HG02885 (cell line): ENCODE measurements at regions not wholly inside any gene's neighbourhood (a gene's known extent, or its start where the extent isn't known, plus 50 kb on each side); places are given as distances from the start of the nearest gene placed in this dataset.
A peak's percentile ranks its signal among the peaks of the same experiment; 100 is the strongest.
"Not testable (repeated sequence)": the region's sequence is repeated elsewhere in the genome, so short reads cannot be mapped to it uniquely, and the experiment has no call there.

Experiments used
- ATAC-seq: cut with Tn5 transposase; IDR thresholded peaks from one replicate; pipeline ENCODE4 v1.9.1; 2021; ENCODE audit warnings: mild to moderate bottlenecking; ENCODE audit not compliant: unreplicated experiment, poor library complexity

GRCh38 chr14:28944605-28945004 is 178.0 kb downstream of the FOXG1 start:
- ATAC-seq: no peak

GRCh38 chr14:28946267-28946666 is 179.7 kb downstream of the FOXG1 start:
- ATAC-seq: no peak

- ATAC-seq: no peak
Measured at GRCh38 chr14:28949503-28949902, 182.9 kb downstream of the FOXG1 start.

GRCh38 chr14:28952161-28952560 is 185.6 kb downstream of the FOXG1 start:
- ATAC-seq: no peak

- ATAC-seq: no peak
Measured at GRCh38 chr14:28952666-28953065, 186.1 kb downstream of the FOXG1 start.

GRCh38 chr14:28953973-28954372 is 187.4 kb downstream of the FOXG1 start:
- ATAC-seq: no peak

- peak; percentile 40 for ATAC-seq
Measured at GRCh38 chr14:28966416-28967233, 200.0 kb downstream of the FOXG1 start.

GRCh38 chr14:28975084-28975483 is 208.5 kb downstream of the FOXG1 start:
- ATAC-seq: no peak

GRCh38 chr14:28982228-28982627 is 215.6 kb downstream of the FOXG1 start:
- no peak for ATAC-seq

GRCh38 chr14:28983279-28983678 is 216.7 kb downstream of the FOXG1 start:
- no peak for ATAC-seq

- no peak for ATAC-seq
Measured at GRCh38 chr14:28987516-28987915, 220.9 kb downstream of the FOXG1 start.

- not testable (repeated sequence) for ATAC-seq
Measured at GRCh38 chr14:28997196-28997595, 230.6 kb downstream of the FOXG1 start.

GRCh38 chr14:28999656-29000055 is 233.1 kb downstream of the FOXG1 start:
- ATAC-seq: no peak

- ATAC-seq: no peak
Measured at GRCh38 chr14:29005647-29006046, 239.1 kb downstream of the FOXG1 start.

- ATAC-seq: no peak
Measured at GRCh38 chr14:29007990-29008389, 241.4 kb downstream of the FOXG1 start.

GRCh38 chr14:29016050-29016900 is 249.7 kb downstream of the FOXG1 start:
- peak; percentile 45 for ATAC-seq

GRCh38 chr14:29023505-29023904 is 256.9 kb downstream of the FOXG1 start:
- ATAC-seq: not testable (repeated sequence)

- not testable (repeated sequence) for ATAC-seq
Measured at GRCh38 chr14:29027441-29027840, 260.9 kb downstream of the FOXG1 start.

GRCh38 chr14:29027941-29028705 is 261.5 kb downstream of the FOXG1 start:
- ATAC-seq: not testable (repeated sequence)

GRCh38 chr14:29028973-29029582 is 262.5 kb downstream of the FOXG1 start:
- ATAC-seq: no peak
